SK-N-SH treated with all-trans-retinoic acid at 6 μM for 48 hours (cell line): ENCODE measurements at regions not wholly inside any gene's neighbourhood (a gene's known extent, or its start where the extent isn't known, plus 50 kb on each side); places are given as distances from the start of the nearest gene placed in this dataset.
"Not testable (repeated sequence)": the region's sequence is repeated elsewhere in the genome, so short reads cannot be mapped to it uniquely, and the experiment has no call there.

Experiments
- ATAC-seq: fragments of 200-7000 bp; cut with Tn5 transposase; 3 replicates; pipeline ENCODE4 v1.9.1; 2020; ENCODE audit warnings: mild to moderate bottlenecking, moderate library complexity
- ARNTL ChIP-seq: fragments of 450-650 bp; formaldehyde crosslinking; IDR thresholded peaks from 2 replicates; pipeline ENCODE4 v1.5.0; 2020; ENCODE audit warnings: low read depth, mild to moderate bottlenecking, moderate library complexity, borderline replicate concordance
- BACH2 ChIP-seq: fragments of 250-450 bp; sonication (Bioruptor Pico); IDR thresholded peaks from 2 replicates; pipeline ENCODE4 v1.9.0; 2021; ENCODE audit warnings: mild to moderate bottlenecking, borderline replicate concordance
- CREB5 ChIP-seq: fragments of 250-450 bp; sonication (Bioruptor Pico); IDR thresholded peaks from 2 replicates; pipeline ENCODE4 v1.5.1; 2020; ENCODE audit warnings: low read depth, mild to moderate bottlenecking, moderate library complexity
- CSRNP3 ChIP-seq: fragments of 250-450 bp; sonication (Bioruptor Pico); IDR thresholded peaks from 2 replicates; pipeline ENCODE4 v1.5.1; 2021; ENCODE audit warnings: mild to moderate bottlenecking, moderate library complexity
- ESRRG ChIP-seq: fragments of 250-450 bp; sonication (Bioruptor Pico); IDR thresholded peaks from 2 replicates; pipeline ENCODE4 v1.6.1; 2021; ENCODE audit warnings: mild to moderate bottlenecking
- GLIS3 ChIP-seq: fragments of 250-450 bp; sonication (Bioruptor Pico); IDR thresholded peaks from 2 replicates; pipeline ENCODE4 v1.5.0; 2020; ENCODE audit warnings: mild to moderate bottlenecking, moderate library complexity
- ISL1 ChIP-seq: fragments of 250-450 bp; sonication (Bioruptor Pico); IDR thresholded peaks from 2 replicates; pipeline ENCODE4 v2.1.2; 2022; ENCODE audit warnings: mild to moderate bottlenecking, moderate library complexity
- PATZ1 ChIP-seq: fragments of 250-450 bp; sonication (Bioruptor Pico); IDR thresholded peaks from 2 replicates; pipeline ENCODE4 v1.8.0; 2020; ENCODE audit warnings: mild to moderate bottlenecking, moderate library complexity, borderline replicate concordance
- POU6F1 ChIP-seq: fragments of 250-450 bp; sonication (Bioruptor Pico); IDR thresholded peaks from 2 replicates; pipeline ENCODE4 v1.8.0; 2021; ENCODE audit warnings: low read depth, mild to moderate bottlenecking, moderate library complexity, borderline replicate concordance
- PPARA ChIP-seq: fragments of 250-450 bp; sonication (Bioruptor Pico); IDR thresholded peaks from 2 replicates; pipeline ENCODE4 v1.5.0; 2020; ENCODE audit warnings: mild to moderate bottlenecking, borderline replicate concordance
- RARB ChIP-seq: fragments of 250-450 bp; sonication (Bioruptor Pico); IDR thresholded peaks from 2 replicates; pipeline ENCODE4 v1.8.0; 2021; ENCODE audit warnings: mild to moderate bottlenecking, moderate library complexity
- SNAI2 ChIP-seq: fragments of 250-450 bp; sonication (Bioruptor Pico); IDR thresholded peaks from 2 replicates; pipeline ENCODE4 v1.5.0; 2020; ENCODE audit warnings: mild to moderate bottlenecking, moderate library complexity
- TCF4 ChIP-seq: fragments of 250-450 bp; sonication (Bioruptor Pico); IDR thresholded peaks from 2 replicates; pipeline ENCODE4 v1.8.0; 2021; ENCODE audit warnings: mild to moderate bottlenecking, moderate library complexity, borderline replicate concordance
- TOX ChIP-seq: fragments of 250-450 bp; sonication (Bioruptor Pico); IDR thresholded peaks from 2 replicates; pipeline ENCODE4 v1.8.0; 2021; ENCODE audit warnings: mild to moderate bottlenecking, moderate library complexity, borderline replicate concordance
- TSHZ2 ChIP-seq: fragments of 250-450 bp; sonication (Bioruptor Pico); IDR thresholded peaks from 2 replicates; pipeline ENCODE4 v1.5.0; 2020; ENCODE audit warnings: mild to moderate bottlenecking, moderate library complexity
- ZC3H10 ChIP-seq: fragments of 250-450 bp; sonication (Bioruptor Pico); IDR thresholded peaks from 2 replicates; pipeline ENCODE4 v1.5.1; 2021; ENCODE audit warnings: mild to moderate bottlenecking, moderate library complexity
- ZFP3 ChIP-seq: fragments of 250-450 bp; sonication (Bioruptor Pico); IDR thresholded peaks from 2 replicates; pipeline ENCODE4 v1.5.0; 2020; ENCODE audit warnings: mild to moderate bottlenecking, moderate library complexity
- ZFP30 ChIP-seq: fragments of 450-650 bp; formaldehyde crosslinking; IDR thresholded peaks from 2 replicates; pipeline ENCODE4 v1.5.0; 2022; ENCODE audit warnings: mild to moderate bottlenecking, moderate library complexity
- ZNF70 ChIP-seq: fragments of 450-650 bp; formaldehyde crosslinking; IDR thresholded peaks from 2 replicates; pipeline ENCODE4 v1.5.0; 2020; ENCODE audit warnings: mild to moderate bottlenecking, moderate library complexity
- ZNF8 ChIP-seq: fragments of 450-650 bp; formaldehyde crosslinking; IDR thresholded peaks from 2 replicates; pipeline ENCODE4 v1.5.0; 2020; ENCODE audit warnings: mild to moderate bottlenecking, moderate library complexity

GRCh38 chr16:17962726-17963125 lies 373.8 kb downstream of the NPIPA8 start:
- no peak for ATAC-seq
- no peak for TF ChIP-seq GLIS3 (CRISPR knock-in tag)
- no peak for TF ChIP-seq PPARA (CRISPR knock-in tag)
- TF ChIP-seq PATZ1: no peak
- TF ChIP-seq ZC3H10: no peak
- TF ChIP-seq ZNF70 (CRISPR knock-in tag): no peak
- TF ChIP-seq CSRNP3 (CRISPR knock-in tag): no peak
- TF ChIP-seq TCF4 (CRISPR knock-in tag): no peak
- TF ChIP-seq ZNF8 (CRISPR knock-in tag): no peak
- no peak for TF ChIP-seq ZFP3 (CRISPR knock-in tag)
- TF ChIP-seq ISL1 (CRISPR knock-in tag): no peak
- TF ChIP-seq ARNTL (CRISPR knock-in tag): no peak
- no peak for TF ChIP-seq ESRRG (CRISPR knock-in tag)

GRCh38 chr16:17961822-17962221 lies 374.7 kb downstream of the NPIPA8 start:
- ATAC-seq: not testable (repeated sequence)

- TF ChIP-seq SNAI2 (CRISPR knock-in tag): no peak
- no peak for TF ChIP-seq ZC3H10
- TF ChIP-seq ISL1 (CRISPR knock-in tag): peak; percentile 39
- no peak for TF ChIP-seq TSHZ2 (CRISPR knock-in tag)
- ATAC-seq: peak; percentile 32; the same call in 2 of the 3 replicates
These were observed 385.2 kb downstream of the NPIPA8 start for GRCh38 chr16:17951378-17951777.

- TF ChIP-seq GLIS3 (CRISPR knock-in tag): no peak
- TF ChIP-seq ZNF8 (CRISPR knock-in tag): no peak
- TF ChIP-seq CREB5 (CRISPR knock-in tag): no peak
- no peak for TF ChIP-seq PPARA (CRISPR knock-in tag)
- TF ChIP-seq TOX (CRISPR knock-in tag): no peak
- no peak for TF ChIP-seq POU6F1 (CRISPR knock-in tag)
- TF ChIP-seq ESRRG (CRISPR knock-in tag): no peak
- TF ChIP-seq RARB (CRISPR knock-in tag): no peak
- TF ChIP-seq ZFP3 (CRISPR knock-in tag): no peak
- no peak for TF ChIP-seq ZFP30
- no peak for TF ChIP-seq BACH2
- no peak for TF ChIP-seq TCF4 (CRISPR knock-in tag)
- TF ChIP-seq CSRNP3 (CRISPR knock-in tag): no peak
- ATAC-seq: no peak
These were observed 386.6 kb downstream of the NPIPA8 start for GRCh38 chr16:17949982-17950250.
